ENCODE measurements at regions not wholly inside any gene's neighbourhood (a gene's known extent, or its start where the extent isn't known, plus 50 kb on each side); places are given as distances from the start of the nearest gene placed in this dataset.
"Not testable (repeated sequence)": the region's sequence is repeated elsewhere in the genome, so short reads cannot be mapped to it uniquely, and the experiment has no call there.

GRCh38 chr15:96170616-96170978 lies 159.9 kb upstream of the NR2F2 start:
- not testable (repeated sequence) for TF ChIP-seq CTCF, POLR2A (IDR thresholded peaks at IDR 0.05)
